Adrenal gland (tissue), 9 donors: ENCODE measurements at regions not wholly inside any gene's neighbourhood (a gene's known extent, or its start where the extent isn't known, plus 50 kb on each side); places are given as distances from the start of the nearest gene placed in this dataset.

ENCODE experiments used
- DNase-seq, 7 donors: peaks; one replicate each; pipeline ENCODE4 v3.0.0-alpha.2; 2019 to 2020
- H3K27ac ChIP-seq, 5 donors: fragments of 200-600 bp; sonication (generic) in 4 of 5; 1 replicate in 3 of 5; 2 replicates in 2 of 5; pipeline versions ENCODE4 v1.5.1 to v1.8.0; 2016 to 2020; ENCODE audit warnings: mild to moderate bottlenecking in 1 of 5
- H3K27me3 ChIP-seq: fragments of 200-600 bp; 2 replicates; pipeline ENCODE4 v1.8.0; 2021
- H3K36me3 ChIP-seq, 2 donors: fragments of 200-600 bp; replicated peaks in 1 of 2; 1 replicate in 1 of 2; 2 replicates in 1 of 2; pipeline versions ENCODE4 v1.5.1 to v1.8.0; 2018 to 2022
- H3K4me1 ChIP-seq, 2 donors: fragments of 200-600 bp; replicated peaks in 1 of 2; 1 replicate in 1 of 2; 2 replicates in 1 of 2; pipeline versions ENCODE4 v1.5.1 to v1.8.0; 2018 to 2021
- H3K4me3 ChIP-seq, 4 donors: fragments of 200-600 bp; sonication (generic) in 3 of 4; one replicate each; pipeline ENCODE4 v1.5.1; 2016 to 2018
- H3K9me3 ChIP-seq, 3 donors: fragments of 200-600 bp; sonication (generic) in 1 of 3; replicated peaks in 1 of 3; 1 replicate in 2 of 3; 2 replicates in 1 of 3; pipeline versions ENCODE4 v1.5.1 to v1.8.0; 2016 to 2021
- POLR2A ChIP-seq, 2 donors: fragments of 450-650 bp; IDR thresholded peaks; one replicate each; pipeline ENCODE4 v1.6.1; 2017; ENCODE audit warnings: antibody characterized with exemption in 2 of 2, mild to moderate bottlenecking in 2 of 2, moderate library complexity in 1 of 2
- WGBS, 4 donors: extraction: QIAGEN DNeasy Blood & Tissue Kit in 2 of 4; methylation state at CpG; one replicate each; pipeline versions ENCODE4 v1.1.5 to v1.1.7; 2013 to 2017; 5-methylcytosine and 5-hydroxymethylcytosine counted together
- intact Hi-C, 2 donors: fragments of 100-400 bp; cut with DNase I; formaldehyde crosslinking; loops; one replicate each; pipeline versions ENCODE4 v1.14.1 to v1.15.0; 2022 to 2023
- TF ChIP-seq, protein P1 (sequence below), 6 experiments: fragments of 450-650 bp in 4 of 6; fragments of 200-600 bp in 2 of 6; sonication (generic) in 1 of 6; IDR thresholded peaks; 1 replicate in 5 of 6; 2 replicates in 1 of 6; pipeline versions ENCODE4 v1.5.1 to v1.8.0; 2016 to 2021; ENCODE audit warnings: antibody characterized with exemption in 6 of 6, mild to moderate bottlenecking in 2 of 6, moderate library complexity in 1 of 6
- donor health status: healthy with polysubstance abuse.
- donor health status: Bipolar disorder and iron deficiency.
- donor health status: DM: yes; HTN: yes; CAD: no.
- donor health status: DM: no; HTN: no; CAD: no.
- donor health status: DM: no; HTN: no; CAD: no.

- no peak for DNase-seq
- no peak overlapping the region for H3K4me3 ChIP-seq
These were observed 561.8 kb upstream of the MKI67 start for GRCh38 chr10:128687927-128688549.

GRCh38 chr10:128689667-128690066 lies 563.4 kb upstream of the MKI67 start:
- TF ChIP-seq POLR2A (IDR thresholded peaks at IDR 0.05) = no peak
- no peak for DNase-seq
- no peaks in the 10 kb centered on the region for H3K4me1 ChIP-seq
- no peak overlapping the region for H3K4me3 ChIP-seq
- intact Hi-C loops = no loop called here
- H3K9me3 ChIP-seq = no peaks in the 10 kb centered on the region
- 83 to 93% (median 86%) methylated on average over 5 of the region's 5 CpGs for WGBS, 4 donors
- no peak overlapping the region for H3K27ac ChIP-seq
- no peaks in the 10 kb centered on the region for H3K36me3 ChIP-seq
- H3K27me3 ChIP-seq = no peaks in the 10 kb centered on the region

More at GRCh38 chr10:128687927-128688549, 561.8 kb upstream of the MKI67 start:
- 63 to 69% (median 67%) methylated on average over 14 of the region's 14 CpGs for WGBS, 4 donors
- Histone ChIP-seq H3K27me3 (no peaks in the 10 kb centered on the region), H3K4me1 (no peaks in the 10 kb centered on the region), H3K36me3 (no peaks in the 10 kb centered on the region), H3K27ac (no peak overlapping the region), H3K9me3 (no peaks in the 10 kb centered on the region)
- intact Hi-C loops = no loop called here
- TF ChIP-seq, protein P1, sequence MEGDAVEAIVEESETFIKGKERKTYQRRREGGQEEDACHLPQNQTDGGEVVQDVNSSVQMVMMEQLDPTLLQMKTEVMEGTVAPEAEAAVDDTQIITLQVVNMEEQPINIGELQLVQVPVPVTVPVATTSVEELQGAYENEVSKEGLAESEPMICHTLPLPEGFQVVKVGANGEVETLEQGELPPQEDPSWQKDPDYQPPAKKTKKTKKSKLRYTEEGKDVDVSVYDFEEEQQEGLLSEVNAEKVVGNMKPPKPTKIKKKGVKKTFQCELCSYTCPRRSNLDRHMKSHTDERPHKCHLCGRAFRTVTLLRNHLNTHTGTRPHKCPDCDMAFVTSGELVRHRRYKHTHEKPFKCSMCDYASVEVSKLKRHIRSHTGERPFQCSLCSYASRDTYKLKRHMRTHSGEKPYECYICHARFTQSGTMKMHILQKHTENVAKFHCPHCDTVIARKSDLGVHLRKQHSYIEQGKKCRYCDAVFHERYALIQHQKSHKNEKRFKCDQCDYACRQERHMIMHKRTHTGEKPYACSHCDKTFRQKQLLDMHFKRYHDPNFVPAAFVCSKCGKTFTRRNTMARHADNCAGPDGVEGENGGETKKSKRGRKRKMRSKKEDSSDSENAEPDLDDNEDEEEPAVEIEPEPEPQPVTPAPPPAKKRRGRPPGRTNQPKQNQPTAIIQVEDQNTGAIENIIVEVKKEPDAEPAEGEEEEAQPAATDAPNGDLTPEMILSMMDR (IDR thresholded peaks at IDR 0.05) = no peak
- no peak for TF ChIP-seq POLR2A (IDR thresholded peaks at IDR 0.05)

DNA sequence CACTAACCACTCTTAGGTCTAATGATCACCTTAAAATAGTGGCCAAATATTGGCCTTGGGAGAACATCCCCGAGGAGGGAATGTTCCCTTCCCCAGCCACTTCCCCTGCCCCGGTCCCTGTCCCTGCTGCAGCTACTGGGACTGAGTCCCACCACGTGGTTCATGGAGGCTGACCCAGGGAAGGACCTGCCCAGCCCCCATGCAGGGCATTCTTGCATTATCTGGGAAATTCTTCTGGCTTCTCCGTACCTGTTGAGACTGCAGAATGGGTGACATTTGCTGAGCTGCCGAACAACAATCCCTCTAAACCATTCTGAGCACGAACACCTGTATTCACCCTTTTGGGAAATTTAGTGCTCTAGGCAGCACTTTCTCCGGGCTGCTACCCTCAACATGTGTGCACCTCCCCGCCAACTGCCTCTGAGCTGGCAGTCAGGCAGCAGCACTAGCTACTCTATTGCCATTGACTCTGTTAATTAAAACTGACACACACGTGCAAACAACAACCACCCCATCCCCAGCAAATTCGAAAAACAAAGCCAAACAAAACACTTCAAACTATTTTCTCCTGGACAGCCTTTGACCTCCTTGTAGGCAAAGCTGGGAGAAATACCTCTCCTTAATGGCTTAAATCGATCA lies 567.4 kb upstream of the MKI67 start:
- Histone ChIP-seq H3K27ac (no peak overlapping the region), H3K27me3 (no peaks in the 10 kb centered on the region), H3K4me1 (no peaks in the 10 kb centered on the region), H3K9me3 (no peaks in the 10 kb centered on the region), H3K36me3 (no peaks in the 10 kb centered on the region), H3K4me3 (no peak overlapping the region)
- TF ChIP-seq POLR2A (IDR thresholded peaks at IDR 0.05) = no peak
- TF ChIP-seq, protein P1 (IDR thresholded peaks at IDR 0.05) = no peak
- 62 to 65% (median 64%) methylated on average over 10 to 11 of the region's 11 CpGs for WGBS, 4 donors
- DNase-seq = no peak
- intact Hi-C loops = no loop called here

GRCh38 chr10:128694168-128694850 lies 568.1 kb upstream of the MKI67 start:
- no peaks in the 10 kb centered on the region for H3K4me1 ChIP-seq
- intact Hi-C loops = no loop called here
- no peak for TF ChIP-seq POLR2A (IDR thresholded peaks at IDR 0.05)
- TF ChIP-seq, protein P1 (IDR thresholded peaks at IDR 0.05) = no peak
- H3K36me3 ChIP-seq = no peaks in the 10 kb centered on the region
- H3K27ac ChIP-seq = no peak overlapping the region
- 78 to 89% (median 86%) methylated on average over 21 to 24 of the region's 24 CpGs for WGBS, 4 donors
- no peak for DNase-seq
- no peaks in the 10 kb centered on the region for H3K27me3 ChIP-seq
- no peak overlapping the region for H3K4me3 ChIP-seq
- H3K9me3 ChIP-seq = no peaks in the 10 kb centered on the region
